Testis (tissue), 2 donors: ENCODE measurements at regions not wholly inside any gene's neighbourhood (a gene's known extent, or its start where the extent isn't known, plus 50 kb on each side); places are given as distances from the start of the nearest gene placed in this dataset.

Experiments used
- POLR2A ChIP-seq: fragments of 450-650 bp; IDR thresholded peaks from one replicate; pipeline ENCODE4 v1.6.1; 2017; ENCODE audit warnings: antibody characterized with exemption, mild to moderate bottlenecking, moderate library complexity
- TF ChIP-seq, protein P1 (sequence below), 3 experiments: fragments of 450-650 bp in 2 of 3; fragments of 200-600 bp in 1 of 3; sonication (generic) in 1 of 3; IDR thresholded peaks; one replicate each; pipeline ENCODE4 v1.5.1; 2016 to 2019; ENCODE audit warnings: antibody characterized with exemption in 3 of 3, mild to moderate bottlenecking in 2 of 3, moderate library complexity in 1 of 3

DNA sequence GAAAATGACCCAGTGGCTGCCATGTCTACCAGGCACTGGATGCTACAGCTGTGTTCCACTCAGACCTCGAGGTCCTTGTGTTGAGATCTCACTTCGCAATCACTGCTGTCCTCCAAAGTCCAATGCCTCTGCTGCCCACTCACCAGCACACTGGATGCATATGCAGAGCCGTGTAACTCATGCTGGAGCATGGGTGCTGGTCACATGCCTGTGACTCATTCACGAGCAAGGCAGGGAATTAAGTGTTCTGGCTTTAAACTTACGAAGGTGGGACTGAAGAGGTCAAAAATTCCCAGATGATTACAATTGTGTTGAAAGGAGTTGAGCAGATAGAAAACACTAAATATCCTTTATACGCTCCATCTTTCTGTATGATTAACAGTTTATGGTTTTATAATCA is 417.5 kb downstream of the NUP35 start:
- TF ChIP-seq, protein P1, sequence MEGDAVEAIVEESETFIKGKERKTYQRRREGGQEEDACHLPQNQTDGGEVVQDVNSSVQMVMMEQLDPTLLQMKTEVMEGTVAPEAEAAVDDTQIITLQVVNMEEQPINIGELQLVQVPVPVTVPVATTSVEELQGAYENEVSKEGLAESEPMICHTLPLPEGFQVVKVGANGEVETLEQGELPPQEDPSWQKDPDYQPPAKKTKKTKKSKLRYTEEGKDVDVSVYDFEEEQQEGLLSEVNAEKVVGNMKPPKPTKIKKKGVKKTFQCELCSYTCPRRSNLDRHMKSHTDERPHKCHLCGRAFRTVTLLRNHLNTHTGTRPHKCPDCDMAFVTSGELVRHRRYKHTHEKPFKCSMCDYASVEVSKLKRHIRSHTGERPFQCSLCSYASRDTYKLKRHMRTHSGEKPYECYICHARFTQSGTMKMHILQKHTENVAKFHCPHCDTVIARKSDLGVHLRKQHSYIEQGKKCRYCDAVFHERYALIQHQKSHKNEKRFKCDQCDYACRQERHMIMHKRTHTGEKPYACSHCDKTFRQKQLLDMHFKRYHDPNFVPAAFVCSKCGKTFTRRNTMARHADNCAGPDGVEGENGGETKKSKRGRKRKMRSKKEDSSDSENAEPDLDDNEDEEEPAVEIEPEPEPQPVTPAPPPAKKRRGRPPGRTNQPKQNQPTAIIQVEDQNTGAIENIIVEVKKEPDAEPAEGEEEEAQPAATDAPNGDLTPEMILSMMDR (IDR thresholded peaks at IDR 0.05), result no peak
- no peak for TF ChIP-seq POLR2A
